SH-SY5Y (cell line): ENCODE measurements at regions not wholly inside any gene's neighbourhood (a gene's known extent, or its start where the extent isn't known, plus 50 kb on each side); places are given as distances from the start of the nearest gene placed in this dataset.

Experiments
- GATA2 ChIP-seq: IDR thresholded peaks from 2 replicates; pipeline ENCODE4 v1.6.1; 2011; ENCODE audit warnings: mild to moderate bottlenecking, low read depth, low read length
- GATA3 ChIP-seq: IDR thresholded peaks from 2 replicates; pipeline ENCODE4 v1.6.1; 2011; ENCODE audit warnings: low read depth, mild to moderate bottlenecking, low read length, moderate library complexity

- no peak for TF ChIP-seq GATA2
- TF ChIP-seq GATA3: no peak
Measured at GRCh38 chr10:118394301-118395200, 52.4 kb upstream of the FAM204A start.
